ENCODE measurements at regions not wholly inside any gene's neighbourhood (a gene's known extent, or its start where the extent isn't known, plus 50 kb on each side); places are given as distances from the start of the nearest gene placed in this dataset.

DNA sequence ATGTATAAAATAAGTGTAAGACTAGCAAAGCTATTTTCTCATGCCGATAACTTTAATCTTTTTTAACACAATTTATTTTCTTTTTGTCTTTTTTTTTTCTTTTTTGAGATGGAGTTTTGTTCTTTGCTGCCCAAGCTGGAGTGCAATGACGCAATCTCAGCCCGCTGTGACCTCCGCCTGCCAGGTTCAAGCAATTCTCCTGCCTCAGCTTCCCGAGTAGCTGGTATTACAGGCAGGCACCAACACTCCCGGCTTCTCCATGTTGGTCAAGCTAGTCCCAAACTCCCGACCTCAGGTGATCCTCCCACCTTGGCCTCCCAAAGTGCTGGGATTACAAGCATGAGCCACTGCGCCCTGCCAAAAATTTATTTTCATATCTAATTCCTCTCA is 164.2 kb upstream of the SLIT2 start:
- TF ChIP-seq POLR2A (IDR thresholded peaks at IDR 0.05; ENCODE audit: low read depth, low read length) (no peak), POLR2AphosphoS5 (IDR thresholded peaks at IDR 0.05; ENCODE audit: low read depth, low read length) (no peak), TAF1 (IDR thresholded peaks at IDR 0.05; ENCODE audit: borderline replicate concordance, low read depth, low read length) (no peak)
